ENCODE measurements at regions not wholly inside any gene's neighbourhood (a gene's known extent, or its start where the extent isn't known, plus 50 kb on each side); places are given as distances from the start of the nearest gene placed in this dataset.

- H3K4me2 ChIP-seq, result no peak overlapping the region
- Mint-ChIP-seq H3K27ac (no peak overlapping the region), H3K4me3 (no peak overlapping the region)
These were observed 149.2 kb upstream of the BTG1 start for GRCh38 chr12:92294676-92295440.

More at GRCh38 chr12:92294676-92295440, 149.2 kb upstream of the BTG1 start:
- no peak for ATAC-seq
- Histone ChIP-seq H3K4me1 (ENCODE audit: insufficient read depth) (no peaks in the 10 kb centered on the region), H3F3A (replicated peaks; ENCODE audit: low read depth) (no peaks in the 10 kb centered on the region), H2AFZ (no peak overlapping the region), H4K20me1 (replicated peaks; ENCODE audit: insufficient read depth) (no peaks in the 10 kb centered on the region), H3K27me3 (ENCODE audit: insufficient read depth) (no peaks in the 10 kb centered on the region), H3K79me2 (replicated peaks; ENCODE audit: insufficient read depth) (no peaks in the 10 kb centered on the region), H3K9me2 (ENCODE audit: insufficient read depth) (peaks cover 5% of the 10 kb centered on the region; the same call in 1 of the 2 replicates), H3K36me3 (ENCODE audit: insufficient read depth) (no peaks in the 10 kb centered on the region), H3K27ac (ENCODE audit: low read depth) (no peak overlapping the region), H3K4me3 (no peak overlapping the region)
- H3K36me3 Mint-ChIP-seq (ENCODE audit: low read depth), result no peaks in the 10 kb centered on the region
- no peaks in the 10 kb centered on the region for H3K9me3 Mint-ChIP-seq
- no peak for TF ChIP-seq ETS1 (IDR thresholded peaks at IDR 0.05)
- TF ChIP-seq, protein P1, sequence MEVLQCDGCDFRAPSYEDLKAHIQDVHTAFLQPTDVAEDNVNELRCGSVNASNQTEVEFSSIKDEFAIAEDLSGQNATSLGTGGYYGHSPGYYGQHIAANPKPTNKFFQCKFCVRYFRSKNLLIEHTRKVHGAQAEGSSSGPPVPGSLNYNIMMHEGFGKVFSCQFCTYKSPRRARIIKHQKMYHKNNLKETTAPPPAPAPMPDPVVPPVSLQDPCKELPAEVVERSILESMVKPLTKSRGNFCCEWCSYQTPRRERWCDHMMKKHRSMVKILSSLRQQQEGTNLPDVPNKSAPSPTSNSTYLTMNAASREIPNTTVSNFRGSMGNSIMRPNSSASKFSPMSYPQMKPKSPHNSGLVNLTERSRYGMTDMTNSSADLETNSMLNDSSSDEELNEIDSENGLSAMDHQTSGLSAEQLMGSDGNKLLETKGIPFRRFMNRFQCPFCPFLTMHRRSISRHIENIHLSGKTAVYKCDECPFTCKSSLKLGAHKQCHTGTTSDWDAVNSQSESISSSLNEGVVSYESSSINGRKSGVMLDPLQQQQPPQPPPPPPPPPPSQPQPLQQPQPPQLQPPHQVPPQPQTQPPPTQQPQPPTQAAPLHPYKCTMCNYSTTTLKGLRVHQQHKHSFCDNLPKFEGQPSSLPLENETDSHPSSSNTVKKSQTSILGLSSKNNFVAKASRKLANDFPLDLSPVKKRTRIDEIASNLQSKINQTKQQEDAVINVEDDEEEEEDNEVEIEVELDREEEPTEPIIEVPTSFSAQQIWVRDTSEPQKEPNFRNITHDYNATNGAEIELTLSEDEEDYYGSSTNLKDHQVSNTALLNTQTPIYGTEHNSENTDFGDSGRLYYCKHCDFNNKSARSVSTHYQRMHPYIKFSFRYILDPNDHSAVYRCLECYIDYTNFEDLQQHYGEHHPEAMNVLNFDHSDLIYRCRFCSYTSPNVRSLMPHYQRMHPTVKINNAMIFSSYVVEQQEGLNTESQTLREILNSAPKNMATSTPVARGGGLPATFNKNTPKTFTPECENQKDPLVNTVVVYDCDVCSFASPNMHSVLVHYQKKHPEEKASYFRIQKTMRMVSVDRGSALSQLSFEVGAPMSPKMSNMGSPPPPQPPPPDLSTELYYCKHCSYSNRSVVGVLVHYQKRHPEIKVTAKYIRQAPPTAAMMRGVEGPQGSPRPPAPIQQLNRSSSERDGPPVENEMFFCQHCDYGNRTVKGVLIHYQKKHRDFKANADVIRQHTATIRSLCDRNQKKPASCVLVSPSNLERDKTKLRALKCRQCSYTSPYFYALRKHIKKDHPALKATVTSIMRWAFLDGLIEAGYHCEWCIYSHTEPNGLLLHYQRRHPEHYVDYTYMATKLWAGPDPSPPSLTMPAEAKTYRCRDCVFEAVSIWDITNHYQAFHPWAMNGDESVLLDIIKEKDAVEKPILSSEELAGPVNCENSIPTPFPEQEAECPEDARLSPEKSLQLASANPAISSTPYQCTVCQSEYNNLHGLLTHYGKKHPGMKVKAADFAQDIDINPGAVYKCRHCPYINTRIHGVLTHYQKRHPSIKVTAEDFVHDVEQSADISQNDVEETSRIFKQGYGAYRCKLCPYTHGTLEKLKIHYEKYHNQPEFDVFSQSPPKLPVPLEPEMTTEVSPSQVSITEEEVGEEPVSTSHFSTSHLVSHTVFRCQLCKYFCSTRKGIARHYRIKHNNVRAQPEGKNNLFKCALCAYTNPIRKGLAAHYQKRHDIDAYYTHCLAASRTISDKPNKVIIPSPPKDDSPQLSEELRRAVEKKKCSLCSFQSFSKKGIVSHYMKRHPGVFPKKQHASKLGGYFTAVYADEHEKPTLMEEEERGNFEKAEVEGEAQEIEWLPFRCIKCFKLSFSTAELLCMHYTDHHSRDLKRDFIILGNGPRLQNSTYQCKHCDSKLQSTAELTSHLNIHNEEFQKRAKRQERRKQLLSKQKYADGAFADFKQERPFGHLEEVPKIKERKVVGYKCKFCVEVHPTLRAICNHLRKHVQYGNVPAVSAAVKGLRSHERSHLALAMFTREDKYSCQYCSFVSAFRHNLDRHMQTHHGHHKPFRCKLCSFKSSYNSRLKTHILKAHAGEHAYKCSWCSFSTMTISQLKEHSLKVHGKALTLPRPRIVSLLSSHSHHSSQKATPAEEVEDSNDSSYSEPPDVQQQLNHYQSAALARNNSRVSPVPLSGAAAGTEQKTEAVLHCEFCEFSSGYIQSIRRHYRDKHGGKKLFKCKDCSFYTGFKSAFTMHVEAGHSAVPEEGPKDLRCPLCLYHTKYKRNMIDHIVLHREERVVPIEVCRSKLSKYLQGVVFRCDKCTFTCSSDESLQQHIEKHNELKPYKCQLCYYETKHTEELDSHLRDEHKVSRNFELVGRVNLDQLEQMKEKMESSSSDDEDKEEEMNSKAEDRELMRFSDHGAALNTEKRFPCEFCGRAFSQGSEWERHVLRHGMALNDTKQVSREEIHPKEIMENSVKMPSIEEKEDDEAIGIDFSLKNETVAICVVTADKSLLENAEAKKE (CRISPR knock-in tag; IDR thresholded peaks at IDR 0.05), result no peak
- peaks cover 4% of the 10 kb centered on the region; the same call in 1 of the 3 replicates for H3K4me1 Mint-ChIP-seq
- DNase-seq (ENCODE audit: low spot score), result no peak
- peaks cover 2% of the 10 kb centered on the region for H3K27me3 Mint-ChIP-seq (ENCODE audit: insufficient read depth, low read depth, poor library complexity)

All from GM23338 (cell line).